ENCODE measurements at regions not wholly inside any gene's neighbourhood (a gene's known extent, or its start where the extent isn't known, plus 50 kb on each side); places are given as distances from the start of the nearest gene placed in this dataset.

DNA sequence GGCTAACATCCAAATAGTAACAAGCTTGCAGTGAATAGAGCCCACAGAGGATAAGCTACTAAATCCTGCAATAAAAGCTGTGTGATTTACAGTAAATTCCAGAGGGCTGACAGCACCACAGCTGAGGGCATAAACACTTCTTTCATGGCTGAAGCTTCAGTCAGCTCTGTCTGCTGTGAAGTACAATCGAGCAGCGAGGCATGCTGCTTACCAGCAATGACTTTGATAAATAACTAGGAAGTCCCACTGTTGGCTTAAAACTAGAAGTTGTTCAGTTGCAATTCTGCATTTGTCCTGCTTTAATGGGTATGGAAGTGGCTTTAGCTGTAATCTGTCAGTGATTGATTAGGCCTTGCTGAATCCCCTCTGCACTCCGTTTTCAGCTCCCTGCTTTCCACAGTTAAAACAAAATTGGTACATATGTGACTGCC, 65.2 kb upstream of the FIGN start:
- Mint-ChIP-seq H3K27me3 (no peaks in the 10 kb centered on the region), H3K4me3 (no peak overlapping the region), H3K27ac (no peak overlapping the region), H3K9me3 (peaks cover 5% of the 10 kb centered on the region), H3K4me1 (ENCODE audit: low read depth) (no peaks in the 10 kb centered on the region), H3K36me3 (ENCODE audit: low read depth) (no peaks in the 10 kb centered on the region)
- intact Hi-C loops (cut with micrococcal nuclease) = no loop called here

DNA sequence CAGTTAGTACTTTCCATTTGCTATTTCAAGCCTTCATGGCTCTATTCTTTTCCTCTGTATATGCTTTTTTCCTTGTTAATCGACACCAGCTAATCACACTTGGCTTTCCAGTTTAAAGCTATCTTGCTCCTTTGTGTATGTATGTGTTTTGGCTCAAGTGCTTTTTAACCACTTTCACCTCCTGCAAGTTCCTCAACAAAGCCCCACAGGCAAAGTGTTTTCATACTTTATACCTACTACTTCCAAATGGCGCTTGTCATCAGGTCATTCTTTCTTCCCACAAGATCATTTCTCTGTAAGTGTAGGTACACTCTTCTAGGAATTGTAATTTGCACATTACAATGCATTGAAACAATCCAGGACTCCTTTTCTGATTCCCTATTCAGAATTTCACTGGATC, 64.0 kb upstream of the FIGN start:
- H3K9me3 Mint-ChIP-seq = peaks cover 5% of the 10 kb centered on the region
- intact Hi-C loops (cut with micrococcal nuclease) = no loop called here
- no peaks in the 10 kb centered on the region for H3K36me3 Mint-ChIP-seq (ENCODE audit: low read depth)
- H3K27ac Mint-ChIP-seq = no peak overlapping the region
- no peaks in the 10 kb centered on the region for H3K4me1 Mint-ChIP-seq (ENCODE audit: low read depth)
- H3K27me3 Mint-ChIP-seq = no peaks in the 10 kb centered on the region
- H3K4me3 Mint-ChIP-seq = no peak overlapping the region

DNA sequence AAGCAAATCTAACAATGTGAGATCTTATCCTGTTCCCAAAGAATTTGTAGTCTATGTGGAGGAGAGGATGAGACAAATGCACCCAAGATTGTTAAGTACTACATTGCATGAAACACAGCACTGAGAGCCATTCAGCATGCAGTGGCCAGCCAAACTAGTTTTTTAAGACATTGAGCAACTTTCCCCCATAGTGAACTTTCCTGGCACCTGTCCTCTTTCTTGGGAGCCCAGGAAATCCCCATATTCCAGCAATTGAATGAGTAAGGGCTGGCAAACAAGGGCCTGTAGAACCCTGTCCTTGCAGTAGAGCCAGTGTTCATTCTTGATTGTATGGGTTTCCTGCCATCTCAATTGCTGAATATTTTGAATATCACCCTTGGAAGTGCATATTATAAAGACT, 58.8 kb upstream of the FIGN start:
- H3K36me3 Mint-ChIP-seq (ENCODE audit: low read depth) = no peaks in the 10 kb centered on the region
- intact Hi-C loops (cut with micrococcal nuclease) = no loop called here
- H3K27me3 Mint-ChIP-seq = no peaks in the 10 kb centered on the region
- H3K9me3 Mint-ChIP-seq = peaks cover 13% of the 10 kb centered on the region
- no peaks in the 10 kb centered on the region for H3K4me1 Mint-ChIP-seq (ENCODE audit: low read depth)
- no peak overlapping the region for H3K27ac Mint-ChIP-seq
- H3K4me3 Mint-ChIP-seq = no peak overlapping the region
